Stimulated activated naive CD4-positive, alpha-beta T cell treated with Interleukin-2 at 50 U/mL for 16 hours (primary cell): ENCODE measurements at regions not wholly inside any gene's neighbourhood (a gene's known extent, or its start where the extent isn't known, plus 50 kb on each side); places are given as distances from the start of the nearest gene placed in this dataset.

ENCODE experiments used
- DNase-seq: peaks from one replicate; lab custom pipeline; 2025; lab: John Stamatoyannopoulos, UW

DNA sequence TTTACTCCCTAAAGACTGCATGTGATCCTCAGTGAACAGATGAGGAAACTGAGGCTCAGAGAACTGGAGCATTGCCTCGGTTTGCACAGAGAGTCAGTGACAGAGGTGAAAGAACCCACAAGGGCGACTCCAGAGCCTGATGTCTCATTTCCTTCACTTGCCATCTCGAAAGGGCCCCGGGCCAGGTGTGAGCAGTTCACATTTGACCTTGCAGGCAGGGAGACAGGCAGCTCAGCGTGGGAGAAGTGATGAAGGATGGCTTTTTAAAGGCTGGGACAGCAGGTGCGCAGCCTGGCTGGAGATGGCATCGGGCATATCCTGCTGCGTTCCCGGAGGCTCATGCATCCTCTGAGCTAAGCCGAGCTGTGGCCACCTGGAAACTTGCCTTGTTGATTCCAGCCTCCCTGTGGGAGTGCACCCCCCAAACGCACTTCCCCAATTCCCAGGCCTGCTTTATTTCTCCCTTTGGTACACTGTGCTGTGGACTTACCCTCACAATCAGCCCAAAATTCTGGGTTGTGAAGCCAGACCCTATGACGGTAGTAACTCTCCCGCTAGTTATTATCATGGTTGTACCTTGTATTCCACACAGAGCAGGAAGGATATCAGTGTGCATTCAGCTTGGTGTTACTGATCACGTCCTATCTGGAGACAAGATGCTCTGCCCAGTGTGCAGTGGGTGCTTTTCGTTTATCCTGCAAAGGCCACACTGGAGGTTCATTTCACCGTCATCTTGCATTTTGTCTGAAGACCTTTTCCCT, 753.2 kb upstream of the EEF2KMT start:
- no peak for DNase-seq

DNA sequence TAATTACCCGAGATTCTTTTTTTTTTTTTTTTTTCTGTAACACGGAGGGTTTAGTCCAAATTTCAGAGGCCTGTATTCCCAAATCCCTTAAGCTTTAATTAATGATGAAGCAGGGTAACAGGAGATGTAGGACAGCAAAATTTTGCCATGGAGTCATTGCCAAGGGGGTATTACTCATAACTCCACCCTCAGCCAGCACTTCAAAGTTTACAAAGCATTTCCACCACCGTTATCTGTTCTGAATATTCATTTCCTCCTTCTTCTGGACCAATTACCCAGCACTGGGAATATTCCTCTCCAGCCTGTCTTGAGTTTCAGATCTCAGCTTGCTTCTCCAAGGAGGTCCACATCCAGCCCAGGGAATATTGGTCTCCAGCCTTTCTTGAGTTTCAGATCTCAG, 747.5 kb upstream of the EEF2KMT start:
- no peak for DNase-seq

GRCh38 chr16:5841974-5842373, 744.4 kb upstream of the EEF2KMT start:
- no peak for DNase-seq

DNA sequence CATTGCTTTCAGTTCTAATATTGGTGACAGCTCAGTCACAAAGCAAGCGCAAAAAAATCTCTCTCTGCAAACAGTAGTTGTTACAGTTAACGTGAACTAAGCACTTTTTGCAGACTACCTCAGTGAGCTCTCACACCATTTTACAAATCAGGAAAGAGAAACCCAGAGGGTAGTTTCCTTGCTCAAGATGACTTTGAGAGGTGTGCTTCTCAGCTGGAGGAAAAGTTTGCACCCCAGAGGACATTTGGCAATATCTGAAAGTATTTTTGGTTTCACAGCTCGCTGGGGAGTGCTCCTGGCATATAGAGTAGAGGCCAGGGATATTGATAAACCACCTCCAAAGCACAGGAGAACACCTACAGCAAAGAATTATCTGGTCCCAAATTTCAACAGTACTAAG, 741.1 kb upstream of the EEF2KMT start:
- DNase-seq, result no peak

DNA sequence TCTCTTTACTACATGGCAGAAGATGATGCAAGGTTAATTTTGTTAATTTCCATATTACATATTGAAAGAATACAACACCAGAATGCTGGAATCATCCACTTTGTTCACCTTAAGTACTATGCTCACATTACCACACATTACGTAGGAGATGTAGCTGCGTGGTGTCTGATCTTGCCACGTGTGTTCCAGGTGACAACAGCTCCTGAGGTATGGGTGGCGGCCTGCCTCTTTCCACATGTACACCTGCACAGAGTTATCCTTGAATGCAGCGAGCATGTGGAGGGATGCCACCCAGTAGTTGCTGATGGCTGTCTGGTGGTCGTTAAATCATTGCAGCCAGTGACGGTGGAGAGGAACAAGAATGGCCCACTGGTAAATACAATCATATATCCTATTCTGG, 740.5 kb upstream of the EEF2KMT start:
- no peak for DNase-seq

GRCh38 chr16:5837007-5837670, 739.5 kb upstream of the EEF2KMT start:
- no peak for DNase-seq

- DNase-seq, result no peak
Observed at GRCh38 chr16:5835876-5836275, 738.3 kb upstream of the EEF2KMT start.

DNA sequence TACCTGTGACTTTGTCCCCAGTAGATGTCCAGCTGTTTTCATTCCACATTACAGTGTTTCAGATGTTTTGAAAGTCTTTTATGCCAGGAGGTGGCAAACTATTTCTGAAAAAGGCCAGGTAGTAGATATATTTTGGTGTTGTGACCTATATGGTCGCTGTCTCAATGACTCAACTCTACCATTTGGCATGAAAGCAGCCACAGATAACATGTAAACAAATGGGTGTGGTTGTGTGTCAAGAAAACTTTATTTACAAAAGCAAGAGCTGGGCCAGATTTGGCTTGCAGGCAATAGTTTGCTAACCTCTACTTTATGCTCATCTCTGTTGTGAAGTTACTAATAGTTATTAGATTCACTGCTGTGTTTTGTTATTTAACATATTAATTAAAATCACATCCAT, 728.7 kb upstream of the EEF2KMT start:
- DNase-seq, result no peak

GRCh38 chr16:5820472-5820871, 722.9 kb upstream of the EEF2KMT start:
- DNase-seq, result no peak

- DNase-seq, result no peak
Observed at GRCh38 chr16:5815570-5816237, 718.1 kb upstream of the EEF2KMT start.

DNA sequence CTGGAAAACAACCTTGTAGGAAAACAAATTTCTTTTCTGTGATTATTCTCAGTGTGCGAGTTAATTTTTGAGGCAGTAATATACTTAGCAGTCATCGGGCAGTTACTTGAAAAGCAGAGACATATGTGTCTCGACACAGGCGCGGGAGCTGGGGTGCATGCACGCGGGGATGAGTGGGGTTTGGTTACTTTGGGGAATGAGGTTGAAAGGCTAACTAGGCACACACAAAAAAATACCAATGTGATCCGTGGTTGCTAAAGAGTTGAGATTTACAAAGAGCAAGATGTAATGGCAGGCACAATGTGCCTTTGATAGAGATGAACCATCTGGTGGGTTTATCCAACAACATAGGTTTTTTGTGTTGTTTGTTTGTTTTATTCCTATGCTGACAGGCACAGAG, 703.8 kb upstream of the EEF2KMT start:
- DNase-seq, result no peak

GRCh38 chr16:5793556-5793955, 696.0 kb upstream of the EEF2KMT start:
- DNase-seq, result no peak

GRCh38 chr16:5791011-5791657, 693.5 kb upstream of the EEF2KMT start:
- DNase-seq, result no peak

DNA sequence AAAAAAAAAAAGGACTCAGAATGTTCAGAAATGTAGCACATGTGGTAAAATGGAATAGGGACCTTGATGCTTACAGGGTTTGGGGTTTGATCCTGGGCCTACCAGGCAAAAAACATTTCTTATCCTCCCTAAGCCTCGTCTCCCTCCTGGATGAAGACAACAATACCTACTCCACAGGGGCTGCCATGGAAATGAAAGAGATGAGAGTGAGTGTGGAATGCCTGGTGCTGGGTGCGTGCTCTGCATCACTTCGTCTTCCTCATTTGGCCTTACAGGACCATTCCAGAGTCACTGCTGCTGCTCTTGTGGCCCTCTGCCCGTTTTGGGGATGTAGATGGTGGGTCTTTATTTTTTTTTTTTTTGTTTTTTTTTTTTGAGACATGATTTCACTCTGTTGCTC, 692.9 kb upstream of the EEF2KMT start:
- DNase-seq, result no peak

- DNase-seq, result no peak
Observed at GRCh38 chr16:5789033-5789432, 691.4 kb upstream of the EEF2KMT start.

DNA sequence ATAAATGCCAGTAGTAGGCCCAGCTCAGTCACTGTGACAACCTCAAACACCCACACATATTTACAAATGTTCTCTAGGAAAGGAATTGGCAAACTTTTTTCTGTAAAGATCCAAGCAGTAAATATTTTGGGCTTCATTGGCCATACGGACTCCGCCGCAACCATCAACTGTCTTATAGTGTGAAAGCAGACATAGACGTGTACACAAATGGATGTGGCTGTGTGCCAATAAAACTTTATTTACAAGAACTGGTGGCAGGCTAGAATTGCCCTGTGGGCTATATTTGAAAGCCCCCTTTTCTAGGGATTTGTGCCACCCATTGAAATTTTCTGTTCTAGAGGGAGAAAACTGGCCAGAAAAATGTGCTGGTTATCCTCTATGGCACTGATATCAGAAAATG, 683.8 kb upstream of the EEF2KMT start:
- no peak for DNase-seq

GRCh38 chr16:5776876-5777275, 679.3 kb upstream of the EEF2KMT start:
- DNase-seq, result no peak

DNA sequence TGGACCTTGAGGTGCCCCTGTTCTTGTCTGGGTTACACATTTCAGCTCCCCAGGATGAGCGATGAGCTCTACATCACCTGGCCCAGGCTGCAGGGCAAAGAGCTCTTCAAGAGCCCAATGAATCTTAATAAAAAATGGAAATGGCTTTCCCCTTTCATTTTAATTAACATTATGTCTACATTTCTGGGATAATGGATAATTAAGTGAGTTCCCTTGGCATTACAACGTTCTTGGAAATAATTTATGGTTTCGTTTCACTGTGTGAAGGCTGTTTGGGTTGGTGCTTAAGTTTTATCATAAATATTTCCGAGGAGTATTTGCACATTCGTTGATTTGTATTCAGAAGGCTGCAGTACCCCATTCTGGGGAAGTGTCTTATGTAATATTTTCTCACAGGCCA, 678.3 kb upstream of the EEF2KMT start:
- no peak for DNase-seq

DNA sequence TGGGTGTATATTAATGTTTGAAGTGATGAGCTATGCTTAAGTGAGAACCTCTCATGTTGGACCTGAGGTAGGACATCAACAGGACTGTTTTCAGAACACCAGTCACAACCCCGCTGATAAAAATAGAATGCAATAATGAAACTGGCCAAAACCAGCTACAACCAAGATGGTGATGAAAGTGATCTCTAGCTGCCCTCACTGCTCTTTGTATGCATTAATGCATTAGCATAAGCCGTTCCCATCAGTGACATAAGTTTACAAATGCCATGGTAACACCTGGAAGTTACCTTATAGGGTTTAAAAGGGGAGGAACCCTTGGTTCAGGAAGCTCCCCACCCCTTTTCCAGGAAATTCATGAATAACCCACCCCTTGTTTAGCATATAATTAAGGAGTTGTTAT, 672.5 kb upstream of the EEF2KMT start:
- no peak for DNase-seq

- no peak for DNase-seq
Observed at GRCh38 chr16:5769513-5769912, 671.9 kb upstream of the EEF2KMT start.

GRCh38 chr16:5768445-5768844, 670.9 kb upstream of the EEF2KMT start:
- DNase-seq, result no peak

DNA sequence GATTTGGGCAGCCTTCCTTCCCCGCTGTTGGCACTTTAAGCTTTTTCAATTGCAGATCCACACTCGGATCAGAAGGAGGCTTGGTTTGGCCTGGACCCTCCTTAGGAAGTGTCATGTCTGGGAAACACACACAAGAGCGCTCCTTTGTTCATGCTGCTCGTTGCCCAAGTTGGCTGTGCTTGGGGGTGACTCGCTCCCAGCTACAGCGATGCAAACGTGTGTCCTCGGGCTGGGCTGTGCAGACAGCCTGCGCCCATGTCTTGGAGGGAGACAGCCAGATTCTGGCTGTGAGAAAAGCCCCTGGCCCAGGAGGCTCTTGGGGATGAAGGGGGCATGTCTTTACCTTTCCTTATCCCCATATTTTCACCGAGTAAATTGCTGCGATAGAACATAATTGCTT, 665.6 kb upstream of the EEF2KMT start:
- DNase-seq, result no peak

DNA sequence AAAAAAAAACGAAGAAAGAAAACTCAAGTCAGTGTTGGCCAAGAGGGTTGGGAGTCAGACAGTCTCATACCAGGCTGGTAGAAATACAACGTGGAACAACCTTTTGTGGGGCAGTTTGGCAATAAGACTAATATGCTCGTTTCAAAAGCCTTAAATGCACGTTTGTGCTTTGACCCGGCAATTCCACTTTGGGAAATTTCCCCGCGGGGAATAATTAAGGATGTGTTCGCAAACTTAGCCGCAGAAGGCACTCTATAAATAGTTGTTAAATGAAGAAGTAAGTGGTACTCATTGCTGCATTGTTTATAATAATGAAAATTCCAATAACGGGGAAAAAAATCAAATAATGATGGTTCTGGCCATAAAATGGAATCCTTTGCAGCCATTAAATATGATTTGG, 664.8 kb upstream of the EEF2KMT start:
- DNase-seq, result no peak
